ENCODE measurements at regions not wholly inside any gene's neighbourhood (a gene's known extent, or its start where the extent isn't known, plus 50 kb on each side); places are given as distances from the start of the nearest gene placed in this dataset.

- TF ChIP-seq CTCF (IDR thresholded peaks at IDR 0.05) (no peak), POLR2A (IDR thresholded peaks at IDR 0.05) (no peak)
Observed at GRCh38 chr3:42019953-42020260, 58.0 kb upstream of the ULK4 start.
